LNCAP (cell line): ENCODE measurements at regions not wholly inside any gene's neighbourhood (a gene's known extent, or its start where the extent isn't known, plus 50 kb on each side); places are given as distances from the start of the nearest gene placed in this dataset.

Experiments used
- CTCF ChIP-seq: fragments of 450-650 bp; IDR thresholded peaks from 2 replicates; pipeline ENCODE4 v1.5.1; 2017; ENCODE audit warnings: mild to moderate bottlenecking

GRCh38 chr18:35810520-35810919 is 162.0 kb upstream of the RMP24 start:
- no peak for TF ChIP-seq CTCF

GRCh38 chr18:35811896-35812295 is 160.6 kb upstream of the RMP24 start:
- no peak for TF ChIP-seq CTCF

- no peak for TF ChIP-seq CTCF
Measured at GRCh38 chr18:35816003-35816402, 156.5 kb upstream of the RMP24 start.

- no peak for TF ChIP-seq CTCF
Measured at GRCh38 chr18:35817604-35818352, 154.7 kb upstream of the RMP24 start.

- TF ChIP-seq CTCF: no peak
Measured at GRCh38 chr18:35818353-35818667, 154.2 kb upstream of the RMP24 start.

- no peak for TF ChIP-seq CTCF
Measured at GRCh38 chr18:35822413-35822812, 150.1 kb upstream of the RMP24 start.

- no peak for TF ChIP-seq CTCF
Measured at GRCh38 chr18:35826477-35826876, 146.0 kb upstream of the RMP24 start.
